ENCODE measurements at regions not wholly inside any gene's neighbourhood (a gene's known extent, or its start where the extent isn't known, plus 50 kb on each side); places are given as distances from the start of the nearest gene placed in this dataset.

- no peak overlapping the region for H3K18ac ChIP-seq (ENCODE audit: low read depth, low read length)
- H4K5ac ChIP-seq (ENCODE audit: low read depth, low read length): no peak overlapping the region
- DNase-seq (no peak), ATAC-seq (ENCODE audit: low read depth) (no peak)
- no peaks in the 10 kb centered on the region for H3K4me1 ChIP-seq (ENCODE audit: control insufficient read depth, insufficient read depth, low read length)
- no peaks in the 10 kb centered on the region for H4K20me1 ChIP-seq (ENCODE audit: insufficient read depth, low read length)
- H3K4me2 ChIP-seq (ENCODE audit: low read depth, low read length): no peak overlapping the region
- no peaks in the 10 kb centered on the region for H3K27me3 ChIP-seq (ENCODE audit: control insufficient read depth, insufficient read depth, low read length)
- dilution Hi-C loops (cut with HindIII; ENCODE audit: low sequenced_read_pairs, unreplicated experiment) (no loop called here), intact Hi-C loops (cut with micrococcal nuclease) (no loop called here), in situ Hi-C loops (cut with MboI; ENCODE audit: low sequenced_read_pairs) (no loop called here)
- no peaks in the 10 kb centered on the region for H3K36me3 ChIP-seq (ENCODE audit: control insufficient read depth, insufficient read depth, low read length)
- H2AK9ac ChIP-seq (replicated peaks; ENCODE audit: low read depth, low read length, poor library complexity): no peak overlapping the region
- no peak overlapping the region for H2AK5ac ChIP-seq (ENCODE audit: low read depth, low read length)
- ChIA-PET CTCF (no interaction called here), POLR2A (ENCODE audit: unreplicated experiment) (no interaction called here)
- no peaks in the 10 kb centered on the region for H3K9me1 ChIP-seq (ENCODE audit: insufficient read depth, low read length)
- TF ChIP-seq, protein P1, sequence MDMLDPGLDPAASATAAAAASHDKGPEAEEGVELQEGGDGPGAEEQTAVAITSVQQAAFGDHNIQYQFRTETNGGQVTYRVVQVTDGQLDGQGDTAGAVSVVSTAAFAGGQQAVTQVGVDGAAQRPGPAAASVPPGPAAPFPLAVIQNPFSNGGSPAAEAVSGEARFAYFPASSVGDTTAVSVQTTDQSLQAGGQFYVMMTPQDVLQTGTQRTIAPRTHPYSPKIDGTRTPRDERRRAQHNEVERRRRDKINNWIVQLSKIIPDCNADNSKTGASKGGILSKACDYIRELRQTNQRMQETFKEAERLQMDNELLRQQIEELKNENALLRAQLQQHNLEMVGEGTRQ (IDR thresholded peaks at IDR 0.05; ENCODE audit: low read depth, low read length): no peak
- TF ChIP-seq RFX5 (IDR thresholded peaks at IDR 0.05; ENCODE audit: low read depth, low read length) (no peak), RAD21 (IDR thresholded peaks at IDR 0.05; ENCODE audit: low read length) (no peak), MAFK (IDR thresholded peaks at IDR 0.05; ENCODE audit: low read depth, low read length) (no peak), RCOR1 (IDR thresholded peaks at IDR 0.05; ENCODE audit: insufficient replicate concordance, low read length) (no peak), NFE2L2 (IDR thresholded peaks at IDR 0.05; ENCODE audit: low read depth, low read length) (no peak), BHLHE40 (IDR thresholded peaks at IDR 0.05; ENCODE audit: low read depth, low read length) (no peak), CTCF (conservative IDR thresholded peaks at IDR 0.05; ENCODE audit: low read depth, low read length) (no peak), POLR2A (IDR thresholded peaks at IDR 0.05; ENCODE audit: low read depth, low read length) (no peak), CEBPB (IDR thresholded peaks at IDR 0.05; ENCODE audit: low read depth, low read length) (no peak), SMC3 (IDR thresholded peaks at IDR 0.05; ENCODE audit: low read depth, low read length) (no peak), FOS (IDR thresholded peaks at IDR 0.05; ENCODE audit: low read depth, low read length) (no peak), CHD1 (IDR thresholded peaks at IDR 0.05; ENCODE audit: low read depth, low read length) (no peak)
- no peak overlapping the region for H3K4me3 ChIP-seq (ENCODE audit: insufficient read depth, low read depth, low read length)
- no peak overlapping the region for H4K91ac ChIP-seq (ENCODE audit: insufficient read depth, low read depth, low read length)
- no peak overlapping the region for H3K4ac ChIP-seq (ENCODE audit: low read depth, low read length)
- H3K56ac ChIP-seq (ENCODE audit: extremely low read depth, insufficient read depth, low read length): no peak overlapping the region
- no peak overlapping the region for H3K9ac ChIP-seq (ENCODE audit: low read depth, low read length)
- H3K79me1 ChIP-seq (ENCODE audit: low read depth in 1 of 2, low read length in 2 of 2): no peaks in the 10 kb centered on the region
- peaks cover 24% of the 10 kb centered on the region for H3K9me3 ChIP-seq (ENCODE audit: control insufficient read depth, insufficient read depth, low read length)
- BruUV-seq (replicated peaks): no TSS peak
- no peak overlapping the region for H2BK120ac ChIP-seq (ENCODE audit: low read depth, low read length)
- H2BK15ac ChIP-seq (ENCODE audit: low read depth, low read length): no peak overlapping the region
- H3K27ac ChIP-seq (ENCODE audit: insufficient read depth, low read length): no peak overlapping the region
- no peak overlapping the region for H2BK5ac ChIP-seq (ENCODE audit: low read depth, low read length, poor library complexity, severe bottlenecking)
- H3K23ac ChIP-seq (ENCODE audit: low read depth, low read length): no peak overlapping the region
- WGBS, 2 experiments (ENCODE audit: extremely low coverage in 2 of 2, insufficient read length in 1 of 2): 72% methylated on average over 3 of the region's 11 CpGs; no CpG with 5 or more reads in 1 of the 2 experiments
- no peak overlapping the region for H3K14ac ChIP-seq (replicated peaks; ENCODE audit: low read depth, low read length)
- no peak overlapping the region for H2BK20ac ChIP-seq (ENCODE audit: low read depth, low read length)
- no peak overlapping the region for H4K8ac ChIP-seq (ENCODE audit: low read depth in 2 of 2, low read length in 2 of 2)
- no peak overlapping the region for H2AFZ ChIP-seq (replicated peaks; ENCODE audit: low read length, poor library complexity)
Observed at GRCh38 chr4:116599859-116600258, 485.5 kb downstream of the TRAM1L1 start.

Data from IMR-90 (cell line).